Naive thymus-derived CD8-positive, alpha-beta T cell (primary cell): ENCODE measurements at regions not wholly inside any gene's neighbourhood (a gene's known extent, or its start where the extent isn't known, plus 50 kb on each side); places are given as distances from the start of the nearest gene placed in this dataset.

Source experiments
- ATAC-seq, 2 donors: fragments of 150-1000 bp; cut with Tn5 transposase in 1 of 2; sonication (Bioruptor Pico), chemical (Tn5 transposase) in 1 of 2; 1 replicate in 1 of 2; 2 replicates in 1 of 2; pipeline ENCODE4 v1.10.0; 2021; ENCODE audit warnings: mild to moderate bottlenecking in 2 of 2, moderate library complexity in 2 of 2
- POLR2A ChIA-PET: fragments of 350-600 bp; sonication (Branson Sonifier 250); formaldehyde crosslinking; loops from one replicate; lab custom pipeline; 2021; ENCODE audit warnings: antibody characterized with exemption; lab: Charles Lee
- DNase-seq, 10 donors: peaks; one replicate each; pipeline versions ENCODE4 v3.0.0 to v3.0.0-alpha.2; 2020 to 2022
- H3K27ac Mint-ChIP-seq, 10 donors: one replicate each; pipeline ENCODE4 v1.8.0; 2020 to 2022; ENCODE audit warnings: mild to moderate bottlenecking in 10 of 10, mixed read lengths in 10 of 10, moderate library complexity in 4 of 10, inconsistent platforms in 1 of 10
- H3K27me3 Mint-ChIP-seq, 5 donors: one replicate each; pipeline ENCODE4 v1.8.0; 2021 to 2022; ENCODE audit warnings: mixed read lengths in 5 of 5
- H3K36me3 Mint-ChIP-seq, 3 donors: one replicate each; pipeline ENCODE4 v1.8.0; 2020 to 2022; ENCODE audit warnings: mixed read lengths in 3 of 3, mild to moderate bottlenecking in 2 of 3, inconsistent platforms in 1 of 3
- H3K4me1 Mint-ChIP-seq, 4 donors: one replicate each; pipeline ENCODE4 v1.8.0; 2021 to 2022; ENCODE audit warnings: mixed read lengths in 4 of 4
- H3K4me3 Mint-ChIP-seq, 10 donors: one replicate each; pipeline ENCODE4 v1.8.0; 2020 to 2022; ENCODE audit warnings: mild to moderate bottlenecking in 10 of 10, mixed read lengths in 10 of 10, moderate library complexity in 6 of 10, inconsistent platforms in 1 of 10
- H3K9me3 Mint-ChIP-seq, 9 donors: one replicate each; pipeline ENCODE4 v1.8.0; 2020 to 2022; ENCODE audit warnings: mixed read lengths in 9 of 9, mild to moderate bottlenecking in 3 of 9, inconsistent platforms in 1 of 9, moderate library complexity in 1 of 9

GRCh38 chr11:45386972-45387371 lies 100.8 kb upstream of the SYT13 start:
- H3K27ac Mint-ChIP-seq = no peak overlapping the region
- POLR2A ChIA-PET = no interaction called here
- DNase-seq = no peak

GRCh38 chr11:45385844-45386243 lies 99.7 kb upstream of the SYT13 start:
- H3K27ac Mint-ChIP-seq = no peak overlapping the region

More at GRCh38 chr11:45386972-45387371, 100.8 kb upstream of the SYT13 start:
- H3K4me3 Mint-ChIP-seq = no peak overlapping the region
- ATAC-seq = no peak
- H3K36me3 Mint-ChIP-seq = no peaks in the 10 kb centered on the region
- peaks cover 0 to 2% (median 0%) of the 10 kb centered on the region in 9 donors for H3K9me3 Mint-ChIP-seq
- H3K27me3 Mint-ChIP-seq = peaks cover 4 to 32% (median 14%) of the 10 kb centered on the region in 5 donors
- peaks cover 2 to 9% (median 6%) of the 10 kb centered on the region in 4 donors for H3K4me1 Mint-ChIP-seq

GRCh38 chr11:45385423-45385822 lies 99.3 kb upstream of the SYT13 start:
- peaks cover 0 to 2% (median 0%) of the 10 kb centered on the region in 9 donors for H3K9me3 Mint-ChIP-seq
- no peak overlapping the region for H3K4me3 Mint-ChIP-seq
- H3K4me1 Mint-ChIP-seq = peaks cover 3 to 9% (median 6%) of the 10 kb centered on the region in 4 donors
- DNase-seq (no peak), ATAC-seq (no peak)
- POLR2A ChIA-PET = no interaction called here
- no peak overlapping the region for H3K27ac Mint-ChIP-seq
- H3K36me3 Mint-ChIP-seq = no peaks in the 10 kb centered on the region
- H3K27me3 Mint-ChIP-seq = peaks cover 8 to 37% (median 14%) of the 10 kb centered on the region in 5 donors

More at GRCh38 chr11:45385844-45386243, 99.7 kb upstream of the SYT13 start:
- Mint-ChIP-seq H3K4me1 (peaks cover 3 to 9% (median 6%) of the 10 kb centered on the region in 4 donors), H3K36me3 (no peaks in the 10 kb centered on the region), H3K27me3 (peaks cover 8 to 42% (median 18%) of the 10 kb centered on the region in 5 donors), H3K9me3 (peaks cover 0 to 2% (median 0%) of the 10 kb centered on the region in 9 donors), H3K4me3 (no peak overlapping the region)
- POLR2A ChIA-PET = no interaction called here
- DNase-seq = peak in 1 of 10 donors; percentile 14
- ATAC-seq = peak; percentile 46 to 53

- Mint-ChIP-seq H3K4me3 (no peak overlapping the region), H3K27me3 (peaks cover 9 to 40% (median 16%) of the 10 kb centered on the region in 5 donors), H3K27ac (no peak overlapping the region), H3K9me3 (peaks cover 0 to 2% (median 0%) of the 10 kb centered on the region in 9 donors), H3K36me3 (no peaks in the 10 kb centered on the region), H3K4me1 (peaks cover 3 to 9% (median 6%) of the 10 kb centered on the region in 4 donors)
- POLR2A ChIA-PET = no interaction called here
- ATAC-seq (no peak), DNase-seq (no peak)
These were observed 98.6 kb upstream of the SYT13 start for GRCh38 chr11:45384711-45385241.

- DNase-seq = no peak
- H3K4me3 Mint-ChIP-seq = no peak overlapping the region
- POLR2A ChIA-PET = no interaction called here
- peaks cover 0 to 2% (median 0%) of the 10 kb centered on the region in 9 donors for H3K9me3 Mint-ChIP-seq
- H3K27me3 Mint-ChIP-seq = peaks cover 11 to 43% (median 16%) of the 10 kb centered on the region in 5 donors
- peaks cover 3 to 9% (median 6%) of the 10 kb centered on the region in 4 donors for H3K4me1 Mint-ChIP-seq
- no peak for ATAC-seq
- H3K36me3 Mint-ChIP-seq = no peaks in the 10 kb centered on the region
- no peak overlapping the region for H3K27ac Mint-ChIP-seq
These were observed 97.9 kb upstream of the SYT13 start for GRCh38 chr11:45384016-45384415.

- H3K9me3 Mint-ChIP-seq = peaks cover 0 to 2% (median 0%) of the 10 kb centered on the region in 9 donors
- no peaks in the 10 kb centered on the region for H3K36me3 Mint-ChIP-seq
- no peak overlapping the region for H3K4me3 Mint-ChIP-seq
- peaks cover 11 to 40% (median 16%) of the 10 kb centered on the region in 5 donors for H3K27me3 Mint-ChIP-seq
- DNase-seq = no peak
- POLR2A ChIA-PET = no interaction called here
- peaks cover 3 to 9% (median 6%) of the 10 kb centered on the region in 4 donors for H3K4me1 Mint-ChIP-seq
- H3K27ac Mint-ChIP-seq = peak overlapping the region in 2 of 10 donors; percentile 23 to 41
- no peak for ATAC-seq
These were observed 97.1 kb upstream of the SYT13 start for GRCh38 chr11:45383224-45383623.

GRCh38 chr11:45382133-45382878 lies 96.2 kb upstream of the SYT13 start:
- no peaks in the 10 kb centered on the region for H3K36me3 Mint-ChIP-seq
- ATAC-seq (no peak), DNase-seq (no peak)
- H3K27ac Mint-ChIP-seq = no peak overlapping the region
- no peak overlapping the region for H3K4me3 Mint-ChIP-seq
- no peaks in the 10 kb centered on the region for H3K9me3 Mint-ChIP-seq
- H3K27me3 Mint-ChIP-seq = peaks cover 8 to 35% (median 13%) of the 10 kb centered on the region in 5 donors
- POLR2A ChIA-PET = no interaction called here
- H3K4me1 Mint-ChIP-seq = peaks cover 3 to 9% (median 6%) of the 10 kb centered on the region in 4 donors

GRCh38 chr11:45379162-45379863 lies 93.2 kb upstream of the SYT13 start:
- ATAC-seq (no peak), DNase-seq (no peak)
- Mint-ChIP-seq H3K4me3 (no peak overlapping the region), H3K4me1 (peaks cover 13 to 21% (median 16%) of the 10 kb centered on the region in 4 donors), H3K36me3 (no peaks in the 10 kb centered on the region), H3K27ac (peak overlapping the region in 1 of 10 donors; percentile 11), H3K27me3 (peaks cover 8 to 30% (median 13%) of the 10 kb centered on the region in 5 donors), H3K9me3 (no peaks in the 10 kb centered on the region)
- POLR2A ChIA-PET = interaction anchor here (0.7 kb wide), 1 partner anchor 230 kb away, joined by 3 read pairs; no protein-coding TSS in a partner anchor

GRCh38 chr11:45378516-45378915 lies 92.4 kb upstream of the SYT13 start:
- Mint-ChIP-seq H3K27ac (peak overlapping the region in 1 of 10 donors; percentile 5), H3K36me3 (no peaks in the 10 kb centered on the region), H3K4me1 (peaks cover 13 to 20% (median 19%) of the 10 kb centered on the region in 4 donors), H3K27me3 (peaks cover 8 to 25% (median 12%) of the 10 kb centered on the region in 5 donors), H3K4me3 (no peak overlapping the region), H3K9me3 (no peaks in the 10 kb centered on the region)
- ATAC-seq = no peak
- POLR2A ChIA-PET = interaction anchor here (0.7 kb wide), 1 partner anchor 229 kb away, joined by 3 read pairs; no protein-coding TSS in a partner anchor
- no peak for DNase-seq

GRCh38 chr11:45374653-45375059 lies 88.5 kb upstream of the SYT13 start:
- ATAC-seq = peak; percentile 72 to 75
- POLR2A ChIA-PET = no interaction called here
- Mint-ChIP-seq H3K9me3 (no peaks in the 10 kb centered on the region), H3K27me3 (peaks cover 7 to 29% (median 22%) of the 10 kb centered on the region in 5 donors), H3K36me3 (no peaks in the 10 kb centered on the region), H3K4me3 (no peak overlapping the region), H3K4me1 (peaks cover 12 to 25% (median 21%) of the 10 kb centered on the region in 4 donors), H3K27ac (peak overlapping the region in 8 of 10 donors; percentile 43 to 92 (median 86))
- DNase-seq = peak in 4 of 10 donors; percentile 22 to 54 (median 34)

- Mint-ChIP-seq H3K27me3 (peaks cover 7 to 32% (median 22%) of the 10 kb centered on the region in 5 donors), H3K36me3 (no peaks in the 10 kb centered on the region), H3K4me1 (peaks cover 12 to 25% (median 21%) of the 10 kb centered on the region in 4 donors), H3K27ac (peak overlapping the region in 4 of 10 donors; percentile 20 to 87 (median 65)), H3K4me3 (no peak overlapping the region), H3K9me3 (no peaks in the 10 kb centered on the region)
- DNase-seq (no peak), ATAC-seq (no peak)
- POLR2A ChIA-PET = no interaction called here
These were observed 88.0 kb upstream of the SYT13 start for GRCh38 chr11:45374130-45374529.

- peaks cover 7 to 38% (median 23%) of the 10 kb centered on the region in 5 donors for H3K27me3 Mint-ChIP-seq
- ATAC-seq (no peak), DNase-seq (no peak)
- peaks cover 12 to 25% (median 21%) of the 10 kb centered on the region in 4 donors for H3K4me1 Mint-ChIP-seq
- no peaks in the 10 kb centered on the region for H3K36me3 Mint-ChIP-seq
- no peaks in the 10 kb centered on the region for H3K9me3 Mint-ChIP-seq
- POLR2A ChIA-PET = interaction anchor here (0.7 kb wide), 1 partner anchor 566 kb away, joined by 3 read pairs; no protein-coding TSS in a partner anchor
- no peak overlapping the region for H3K4me3 Mint-ChIP-seq
- peak overlapping the region in 4 of 10 donors; percentile 42 to 83 (median 62) for H3K27ac Mint-ChIP-seq
These were observed 87.4 kb upstream of the SYT13 start for GRCh38 chr11:45373506-45374035.
